Effector memory CD8-positive, alpha-beta T cell (primary cell): ENCODE measurements at regions not wholly inside any gene's neighbourhood (a gene's known extent, or its start where the extent isn't known, plus 50 kb on each side); places are given as distances from the start of the nearest gene placed in this dataset.
"Not testable (repeated sequence)": the region's sequence is repeated elsewhere in the genome, so short reads cannot be mapped to it uniquely, and the experiment has no call there.

Source experiments
- ATAC-seq: fragments of 150-1000 bp; cut with Tn5 transposase; replicated peaks from 2 replicates; pipeline ENCODE4 v1.10.0; 2021; ENCODE audit warnings: mild to moderate bottlenecking, moderate library complexity
- DNase-seq, 3 experiments: peaks; one replicate each; pipeline ENCODE4 v3.0.0; 2021
- H3K27ac Mint-ChIP-seq, 2 donors: one replicate each; pipeline ENCODE4 v1.8.0; 2022; ENCODE audit warnings: mild to moderate bottlenecking in 2 of 2, mixed read lengths in 2 of 2, moderate library complexity in 2 of 2
- H3K27me3 Mint-ChIP-seq, 2 donors: one replicate each; pipeline ENCODE4 v1.8.0; 2022; ENCODE audit warnings: mixed read lengths in 2 of 2
- H3K36me3 Mint-ChIP-seq: one replicate; pipeline ENCODE4 v1.8.0; 2022; ENCODE audit warnings: mild to moderate bottlenecking, moderate library complexity, mixed read lengths; ENCODE audit not compliant: insufficient read depth
- H3K4me1 Mint-ChIP-seq, 2 donors: one replicate each; pipeline ENCODE4 v1.8.0; 2022; ENCODE audit warnings: low read depth in 2 of 2, mixed read lengths in 2 of 2
- H3K4me3 Mint-ChIP-seq, 2 donors: one replicate each; pipeline ENCODE4 v1.8.0; 2022; ENCODE audit warnings: mild to moderate bottlenecking in 2 of 2, mixed read lengths in 2 of 2, moderate library complexity in 2 of 2
- H3K9me3 Mint-ChIP-seq, 2 donors: one replicate each; pipeline ENCODE4 v1.8.0; 2022; ENCODE audit warnings: mixed read lengths in 2 of 2

- ATAC-seq (no peak), DNase-seq (no peak)
- Mint-ChIP-seq H3K9me3 (no peaks in the 10 kb centered on the region), H3K27me3 (peaks cover 0 to 5% of the 10 kb centered on the region in 2 donors), H3K4me1 (no peaks in the 10 kb centered on the region), H3K36me3 (no peaks in the 10 kb centered on the region), H3K27ac (no peak overlapping the region), H3K4me3 (no peak overlapping the region)
These were observed 189.5 kb upstream of the MYO3A start for GRCh38 chr10:25744574-25744973.

- peaks cover 0 to 5% of the 10 kb centered on the region in 2 donors for H3K27me3 Mint-ChIP-seq
- no peaks in the 10 kb centered on the region for H3K9me3 Mint-ChIP-seq
- no peak overlapping the region for H3K4me3 Mint-ChIP-seq
- H3K4me1 Mint-ChIP-seq: no peaks in the 10 kb centered on the region
- no peak overlapping the region for H3K27ac Mint-ChIP-seq
- DNase-seq: no peak
- ATAC-seq: no peak
- no peaks in the 10 kb centered on the region for H3K36me3 Mint-ChIP-seq
These were observed 188.1 kb upstream of the MYO3A start for GRCh38 chr10:25745976-25746375.

DNA sequence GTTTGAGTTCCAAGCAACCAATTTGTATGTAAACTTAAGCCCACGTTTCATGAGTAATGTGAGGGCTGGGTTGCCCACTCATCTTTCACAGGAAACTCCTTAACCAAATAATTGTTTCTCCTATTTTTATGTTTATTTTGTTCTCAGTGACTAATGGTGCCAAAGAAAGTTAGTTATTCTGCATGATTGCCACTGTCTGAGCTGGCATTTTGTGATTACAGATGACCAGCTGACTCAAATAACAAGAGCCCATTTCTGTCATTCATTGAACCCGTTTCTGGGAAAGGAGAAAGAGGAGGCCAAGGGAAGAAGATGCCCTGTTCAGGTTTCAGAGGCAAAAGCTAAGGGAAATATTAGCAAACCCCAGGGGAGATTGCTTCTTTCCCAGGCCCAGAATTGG is 186.9 kb upstream of the MYO3A start:
- no peak overlapping the region for H3K4me3 Mint-ChIP-seq
- no peaks in the 10 kb centered on the region for H3K27me3 Mint-ChIP-seq
- no peaks in the 10 kb centered on the region for H3K9me3 Mint-ChIP-seq
- no peak for ATAC-seq
- H3K27ac Mint-ChIP-seq: no peak overlapping the region
- DNase-seq: no peak
- no peaks in the 10 kb centered on the region for H3K36me3 Mint-ChIP-seq
- no peaks in the 10 kb centered on the region for H3K4me1 Mint-ChIP-seq

DNA sequence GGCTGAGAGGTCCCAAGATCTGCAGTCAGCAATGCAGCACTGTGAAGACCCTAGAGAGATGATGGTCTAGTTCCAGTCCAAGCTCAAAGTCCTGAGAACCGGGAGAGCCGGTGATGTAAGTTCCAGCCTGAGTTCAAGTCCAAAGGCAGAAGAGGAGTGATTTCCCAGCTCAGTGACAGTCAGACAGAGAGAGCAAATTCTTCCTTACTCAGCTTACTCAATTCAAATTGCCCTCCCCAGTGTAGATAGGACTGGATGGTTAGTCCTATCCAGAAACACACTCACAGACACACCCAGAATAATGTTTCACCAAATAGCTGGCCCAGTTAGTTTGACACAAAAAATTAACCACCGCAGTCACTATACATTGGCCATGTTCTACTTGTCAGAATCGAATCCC is 185.5 kb upstream of the MYO3A start:
- no peak overlapping the region for H3K27ac Mint-ChIP-seq
- H3K36me3 Mint-ChIP-seq: no peaks in the 10 kb centered on the region
- no peaks in the 10 kb centered on the region for H3K27me3 Mint-ChIP-seq
- H3K4me3 Mint-ChIP-seq: no peak overlapping the region
- DNase-seq (no peak), ATAC-seq (no peak)
- no peaks in the 10 kb centered on the region for H3K9me3 Mint-ChIP-seq
- no peaks in the 10 kb centered on the region for H3K4me1 Mint-ChIP-seq

DNA sequence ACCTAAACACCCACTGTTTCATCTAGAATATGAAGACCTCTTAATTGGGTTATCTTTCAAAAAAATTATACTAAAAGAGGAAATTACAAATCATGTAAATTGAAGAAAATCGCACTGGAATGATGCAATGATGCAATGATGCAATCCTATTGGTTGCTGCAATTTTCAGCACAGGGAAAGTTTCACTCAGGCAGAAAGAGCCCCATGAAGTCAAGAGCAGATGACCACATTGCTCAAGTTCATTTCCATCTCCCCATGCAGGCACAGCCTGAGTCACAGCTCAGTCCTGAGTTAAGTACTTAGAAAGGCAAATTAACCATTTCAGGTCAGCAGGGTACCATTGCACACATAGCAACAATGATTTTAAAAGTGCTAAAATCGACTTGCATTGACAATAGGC is 180.3 kb upstream of the MYO3A start:
- Mint-ChIP-seq H3K4me3 (no peak overlapping the region), H3K9me3 (no peaks in the 10 kb centered on the region), H3K27me3 (no peaks in the 10 kb centered on the region), H3K36me3 (no peaks in the 10 kb centered on the region), H3K4me1 (no peaks in the 10 kb centered on the region), H3K27ac (no peak overlapping the region)
- no peak for DNase-seq
- ATAC-seq: no peak

DNA sequence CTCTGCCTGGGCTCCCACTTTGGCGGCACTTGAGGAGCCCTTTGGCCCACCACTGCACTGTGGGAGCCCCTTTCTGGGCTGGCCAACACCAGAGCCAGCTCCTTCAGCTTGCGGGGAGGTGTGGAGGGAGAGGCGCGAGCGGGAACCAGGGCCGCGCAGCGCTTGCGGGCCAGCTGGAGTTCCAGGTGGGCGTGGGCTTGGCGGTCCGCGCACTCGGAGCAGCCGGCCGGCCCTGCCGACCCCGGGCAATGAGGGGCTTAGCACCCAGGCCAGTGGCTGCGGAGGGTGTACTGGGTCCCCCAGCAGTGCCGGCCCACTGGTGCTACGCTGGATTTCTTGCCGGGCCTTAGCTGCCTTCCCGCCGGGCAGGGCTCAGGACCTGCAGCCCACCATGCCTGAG is 178.2 kb upstream of the MYO3A start:
- H3K27ac Mint-ChIP-seq, H3K4me1 Mint-ChIP-seq, H3K27me3 Mint-ChIP-seq, H3K36me3 Mint-ChIP-seq, H3K4me3 Mint-ChIP-seq, ATAC-seq, H3K9me3 Mint-ChIP-seq, DNase-seq: not testable (repeated sequence)

GRCh38 chr10:25756784-25757183 is 177.2 kb upstream of the MYO3A start:
- H3K4me3 Mint-ChIP-seq: no peak overlapping the region
- no peak overlapping the region for H3K27ac Mint-ChIP-seq
- no peaks in the 10 kb centered on the region for H3K4me1 Mint-ChIP-seq
- H3K9me3 Mint-ChIP-seq: peaks cover 0 to 1% of the 10 kb centered on the region in 2 donors
- DNase-seq: no peak
- H3K36me3 Mint-ChIP-seq: no peaks in the 10 kb centered on the region
- ATAC-seq: no peak
- no peaks in the 10 kb centered on the region for H3K27me3 Mint-ChIP-seq

DNA sequence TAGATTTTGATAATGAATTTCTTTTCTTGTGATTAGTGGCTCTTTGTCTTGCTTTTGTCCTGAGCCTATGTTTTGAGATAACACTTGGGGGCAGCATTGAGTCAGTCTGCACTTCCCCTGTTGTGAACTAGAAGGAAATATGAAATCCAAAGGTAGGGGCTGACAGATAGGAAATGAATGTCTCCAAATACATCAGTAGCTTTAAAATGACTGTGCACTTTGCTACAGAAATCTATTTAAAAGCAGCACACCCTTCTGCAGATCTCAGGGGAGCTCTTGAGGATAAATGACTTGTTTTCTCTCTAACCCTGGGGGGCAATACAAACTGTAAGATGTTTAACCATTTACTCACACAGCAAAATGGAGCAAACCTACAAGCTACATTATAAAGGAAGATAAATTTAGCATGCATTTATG is 176.0 kb upstream of the MYO3A start:
- no peak for DNase-seq
- Mint-ChIP-seq H3K4me3 (no peak overlapping the region), H3K36me3 (no peaks in the 10 kb centered on the region), H3K27ac (no peak overlapping the region), H3K4me1 (no peaks in the 10 kb centered on the region), H3K27me3 (no peaks in the 10 kb centered on the region), H3K9me3 (peaks cover 4 to 5% of the 10 kb centered on the region in 2 donors)
- no peak for ATAC-seq

GRCh38 chr10:25758511-25758910 is 175.5 kb upstream of the MYO3A start:
- H3K27me3 Mint-ChIP-seq: no peaks in the 10 kb centered on the region
- H3K9me3 Mint-ChIP-seq: peaks cover 4 to 5% of the 10 kb centered on the region in 2 donors

GRCh38 chr10:25761937-25762336 is 172.1 kb upstream of the MYO3A start:
- H3K27me3 Mint-ChIP-seq: peaks cover 6% of the 10 kb centered on the region in 2 donors
- no peak overlapping the region for H3K27ac Mint-ChIP-seq
- ATAC-seq (no peak), DNase-seq (no peak)
- no peak overlapping the region for H3K4me3 Mint-ChIP-seq
- H3K36me3 Mint-ChIP-seq: no peaks in the 10 kb centered on the region
- H3K4me1 Mint-ChIP-seq: no peaks in the 10 kb centered on the region
- H3K9me3 Mint-ChIP-seq: peaks cover 5 to 6% of the 10 kb centered on the region in 2 donors

More at GRCh38 chr10:25758511-25758910, 175.5 kb upstream of the MYO3A start:
- ATAC-seq: no peak
- H3K36me3 Mint-ChIP-seq: no peaks in the 10 kb centered on the region
- no peak for DNase-seq
- H3K4me1 Mint-ChIP-seq: no peaks in the 10 kb centered on the region
- no peak overlapping the region for H3K4me3 Mint-ChIP-seq
- H3K27ac Mint-ChIP-seq: no peak overlapping the region

- Mint-ChIP-seq H3K36me3 (no peaks in the 10 kb centered on the region), H3K27me3 (peaks cover 6 to 7% of the 10 kb centered on the region in 2 donors), H3K9me3 (peaks cover 5% of the 10 kb centered on the region in 2 donors), H3K4me1 (no peaks in the 10 kb centered on the region), H3K4me3 (no peak overlapping the region), H3K27ac (no peak overlapping the region)
- ATAC-seq: no peak
- DNase-seq: no peak
These were observed 167.8 kb upstream of the MYO3A start for GRCh38 chr10:25766213-25766612.

GRCh38 chr10:25766687-25767221 is 167.3 kb upstream of the MYO3A start:
- H3K27me3 Mint-ChIP-seq: peaks cover 6 to 7% of the 10 kb centered on the region in 2 donors
- H3K9me3 Mint-ChIP-seq: peaks cover 5 to 7% of the 10 kb centered on the region in 2 donors
- no peak overlapping the region for H3K27ac Mint-ChIP-seq
- ATAC-seq (no peak), DNase-seq (no peak)
- no peaks in the 10 kb centered on the region for H3K36me3 Mint-ChIP-seq
- H3K4me1 Mint-ChIP-seq: no peaks in the 10 kb centered on the region
- H3K4me3 Mint-ChIP-seq: no peak overlapping the region

DNA sequence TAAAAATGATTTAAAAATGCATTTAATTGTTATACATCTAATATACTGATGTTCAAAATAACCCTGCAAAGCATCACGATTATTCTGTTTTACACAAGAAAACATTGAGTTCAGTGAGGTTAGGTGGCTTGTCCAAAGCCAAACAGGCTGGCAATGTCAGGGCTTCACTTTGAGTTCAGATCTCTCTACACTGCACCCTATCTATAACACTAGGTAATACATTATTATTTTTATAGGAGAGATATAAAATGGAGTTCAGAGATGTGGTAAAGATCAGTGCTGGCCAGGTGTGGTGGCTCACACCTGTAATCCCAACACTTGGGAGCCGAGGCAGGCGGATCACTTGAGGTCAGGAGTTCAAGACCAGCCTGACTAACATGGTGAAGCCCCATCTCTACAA is 165.9 kb upstream of the MYO3A start:
- Mint-ChIP-seq H3K36me3 (no peaks in the 10 kb centered on the region), H3K4me1 (no peaks in the 10 kb centered on the region), H3K27ac (no peak overlapping the region), H3K9me3 (peaks cover 5% of the 10 kb centered on the region in 2 donors), H3K27me3 (peaks cover 6 to 7% of the 10 kb centered on the region in 2 donors), H3K4me3 (no peak overlapping the region)
- no peak for DNase-seq
- no peak for ATAC-seq

GRCh38 chr10:25778646-25779045 is 155.4 kb upstream of the MYO3A start:
- no peak overlapping the region for H3K4me3 Mint-ChIP-seq
- H3K27me3 Mint-ChIP-seq: no peaks in the 10 kb centered on the region
- no peak overlapping the region for H3K27ac Mint-ChIP-seq
- DNase-seq (no peak), ATAC-seq (no peak)
- no peaks in the 10 kb centered on the region for H3K4me1 Mint-ChIP-seq
- no peaks in the 10 kb centered on the region for H3K9me3 Mint-ChIP-seq
- no peaks in the 10 kb centered on the region for H3K36me3 Mint-ChIP-seq

- Mint-ChIP-seq H3K4me1 (no peaks in the 10 kb centered on the region), H3K36me3 (no peaks in the 10 kb centered on the region), H3K9me3 (peaks cover 0 to 1% of the 10 kb centered on the region in 2 donors), H3K4me3 (no peak overlapping the region), H3K27ac (no peak overlapping the region), H3K27me3 (no peaks in the 10 kb centered on the region)
- ATAC-seq (no peak), DNase-seq (no peak)
These were observed 147.9 kb upstream of the MYO3A start for GRCh38 chr10:25786161-25786560.
